Anterior cingulate cortex (tissue), 58 donors: ENCODE measurements at regions not wholly inside any gene's neighbourhood (a gene's known extent, or its start where the extent isn't known, plus 50 kb on each side); places are given as distances from the start of the nearest gene placed in this dataset.
A peak's percentile ranks its signal among the peaks of the same experiment; 100 is the strongest.
"Not testable (repeated sequence)": the region's sequence is repeated elsewhere in the genome, so short reads cannot be mapped to it uniquely, and the experiment has no call there.

Source experiments
- DNase-seq, 58 donors: peaks; one replicate each; lab custom pipeline; 2025; lab: John Stamatoyannopoulos, UW

DNA sequence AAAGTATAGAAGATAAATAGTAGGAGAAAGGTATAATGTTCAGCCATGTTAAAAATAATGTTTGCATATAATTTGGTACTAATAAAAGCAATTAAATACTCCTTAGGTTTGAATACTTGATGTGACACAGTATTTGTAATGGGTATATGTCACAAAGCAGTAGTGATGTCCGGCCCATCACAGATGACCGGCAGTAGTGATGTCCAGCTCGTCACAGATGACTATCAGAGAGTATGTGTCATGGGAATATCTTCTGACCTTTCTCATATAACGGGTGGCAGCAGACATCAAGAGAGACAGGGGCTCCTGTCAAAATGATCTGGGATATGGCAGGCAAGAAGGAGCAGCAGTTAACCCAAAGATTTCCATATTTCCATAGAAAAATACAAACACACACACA is 477.4 kb upstream of the KLF6 start:
- DNase-seq: no peak

- no peak for DNase-seq
Observed at GRCh38 chr10:4260483-4261124, 475.6 kb upstream of the KLF6 start.

GRCh38 chr10:4257939-4258465 is 473.0 kb upstream of the KLF6 start:
- DNase-seq: no peak

GRCh38 chr10:4256971-4257370 is 472.0 kb upstream of the KLF6 start:
- no peak for DNase-seq

GRCh38 chr10:4255751-4256150 is 470.7 kb upstream of the KLF6 start:
- no peak for DNase-seq

DNA sequence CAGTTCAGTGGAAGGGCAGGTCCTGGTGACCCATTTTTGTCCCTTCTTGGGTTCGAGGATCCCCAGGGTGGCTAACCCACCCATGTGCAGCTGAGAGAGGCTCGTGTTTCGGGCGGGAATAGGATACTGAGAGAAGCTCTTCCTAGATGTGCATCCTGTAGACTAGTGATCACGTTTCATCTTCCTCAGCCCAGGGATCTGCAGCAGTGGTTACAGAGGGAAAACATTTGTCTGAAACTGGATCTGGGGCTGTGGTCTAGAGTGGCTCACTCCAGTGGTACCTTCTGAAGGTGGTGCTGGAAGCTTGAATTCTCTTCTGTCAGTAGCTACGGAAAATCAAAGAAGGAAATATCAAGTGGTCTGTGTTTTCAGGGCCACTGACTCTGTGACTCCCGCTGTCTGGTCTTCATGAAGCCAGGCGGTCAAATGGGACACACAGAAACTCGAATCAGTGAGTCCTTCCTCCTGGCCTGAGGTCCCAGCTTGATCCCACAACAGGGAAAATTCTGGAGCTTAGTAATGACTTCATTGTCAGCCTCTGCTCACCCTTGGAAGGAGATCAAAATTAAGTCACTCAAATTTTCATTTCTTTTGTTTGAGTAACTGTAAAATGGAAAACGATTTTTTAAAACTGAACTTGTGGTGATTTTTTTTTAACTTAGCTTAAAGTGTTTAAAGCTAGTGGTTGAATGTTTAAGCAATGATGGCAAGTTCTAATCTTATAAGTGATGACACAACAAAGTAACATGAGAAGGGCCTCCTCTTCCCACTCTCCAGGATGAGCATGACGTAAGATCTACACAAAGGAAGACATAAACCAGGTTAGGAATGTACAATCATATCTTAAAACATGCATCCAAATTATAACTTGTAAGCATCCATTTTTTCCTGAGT is 469.3 kb upstream of the KLF6 start:
- DNase-seq: no peak

DNA sequence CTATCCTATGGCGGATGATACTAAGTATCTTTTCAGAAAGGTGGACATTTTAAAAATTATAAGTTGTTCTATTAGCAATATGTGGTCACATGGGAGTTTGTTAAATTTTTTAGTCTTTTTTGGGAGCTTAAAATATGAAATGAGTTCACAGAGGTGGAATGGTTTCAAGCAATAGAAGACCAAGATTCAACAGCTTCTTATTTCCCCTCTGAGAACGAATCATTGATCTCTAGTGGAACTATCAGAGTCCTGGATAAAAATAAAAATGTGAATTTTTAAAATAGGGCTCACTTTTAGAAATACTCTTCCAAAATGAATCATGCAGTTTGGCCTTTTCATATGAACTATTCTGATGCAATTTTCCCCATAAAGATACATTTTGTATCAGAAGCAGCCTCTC is 467.7 kb upstream of the KLF6 start:
- no peak for DNase-seq

DNA sequence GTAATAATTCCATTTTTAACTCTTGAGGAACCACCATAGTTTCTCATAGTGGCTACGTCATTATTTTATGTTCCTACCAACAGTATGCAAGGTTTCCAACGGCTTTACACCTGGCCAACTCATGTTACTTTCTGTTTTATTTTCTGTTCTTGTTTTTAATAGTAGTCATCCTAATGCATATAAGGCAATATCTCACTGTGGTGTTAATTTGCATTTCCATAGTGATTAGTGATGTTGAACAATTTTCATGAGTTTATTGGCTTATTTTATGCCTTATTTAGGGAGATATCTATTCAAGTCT is 465.5 kb upstream of the KLF6 start:
- DNase-seq: no peak

- no peak for DNase-seq
Observed at GRCh38 chr10:4249841-4250586, 465.0 kb upstream of the KLF6 start.

GRCh38 chr10:4247379-4247778 is 462.4 kb upstream of the KLF6 start:
- no peak for DNase-seq

DNA sequence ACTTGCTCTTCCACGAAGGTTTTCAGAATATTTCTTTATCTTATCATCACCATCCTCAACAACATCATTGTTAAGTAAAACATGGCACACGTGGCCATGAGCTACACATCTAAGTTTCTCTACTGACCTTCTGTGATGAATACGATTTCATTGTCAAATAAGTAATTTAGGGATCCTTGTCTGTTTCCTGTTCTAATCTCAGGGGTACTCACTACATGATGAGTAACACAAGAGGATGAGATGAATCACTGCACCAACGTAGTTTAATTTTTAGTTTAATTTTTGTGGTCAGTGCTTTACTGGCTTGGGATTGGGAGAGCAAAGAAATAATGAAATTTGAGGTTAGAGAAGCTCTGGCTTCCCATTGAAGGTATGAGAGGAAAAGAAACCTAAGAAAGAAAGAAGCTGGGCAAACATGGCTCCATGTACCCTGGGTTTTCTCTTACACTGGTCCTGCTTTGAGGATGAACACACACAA is 461.9 kb upstream of the KLF6 start:
- no peak for DNase-seq

GRCh38 chr10:4243651-4244050 is 458.6 kb upstream of the KLF6 start:
- no peak for DNase-seq

GRCh38 chr10:4243169-4243568 is 458.2 kb upstream of the KLF6 start:
- no peak for DNase-seq

DNA sequence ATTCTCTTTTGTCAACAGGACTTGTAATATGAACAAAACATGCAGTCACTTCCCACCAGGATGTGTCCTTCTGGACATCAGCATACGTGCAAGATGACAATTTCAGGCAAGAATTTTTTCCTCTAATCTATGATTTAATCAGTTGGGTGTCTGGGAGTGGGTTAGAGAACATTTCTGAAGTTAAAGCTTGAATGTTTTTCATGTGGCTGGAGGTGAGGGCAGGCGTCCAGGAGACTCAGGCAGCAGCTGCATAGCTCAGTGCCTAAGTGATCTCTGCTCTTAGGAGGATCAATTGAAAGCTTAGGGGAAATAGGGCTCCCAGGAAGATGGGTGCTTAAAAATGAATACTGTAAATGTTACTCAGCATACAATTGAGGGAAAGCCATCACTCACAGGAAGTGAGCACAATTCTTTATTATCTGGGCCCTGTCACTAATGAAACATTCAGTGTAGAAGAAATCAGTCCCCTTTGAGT is 457.6 kb upstream of the KLF6 start:
- DNase-seq: no peak

- peak in 16 of 58 donors; percentile 2 to 45 (median 8) for DNase-seq
Observed at GRCh38 chr10:4241724-4242345, 456.8 kb upstream of the KLF6 start.

DNA sequence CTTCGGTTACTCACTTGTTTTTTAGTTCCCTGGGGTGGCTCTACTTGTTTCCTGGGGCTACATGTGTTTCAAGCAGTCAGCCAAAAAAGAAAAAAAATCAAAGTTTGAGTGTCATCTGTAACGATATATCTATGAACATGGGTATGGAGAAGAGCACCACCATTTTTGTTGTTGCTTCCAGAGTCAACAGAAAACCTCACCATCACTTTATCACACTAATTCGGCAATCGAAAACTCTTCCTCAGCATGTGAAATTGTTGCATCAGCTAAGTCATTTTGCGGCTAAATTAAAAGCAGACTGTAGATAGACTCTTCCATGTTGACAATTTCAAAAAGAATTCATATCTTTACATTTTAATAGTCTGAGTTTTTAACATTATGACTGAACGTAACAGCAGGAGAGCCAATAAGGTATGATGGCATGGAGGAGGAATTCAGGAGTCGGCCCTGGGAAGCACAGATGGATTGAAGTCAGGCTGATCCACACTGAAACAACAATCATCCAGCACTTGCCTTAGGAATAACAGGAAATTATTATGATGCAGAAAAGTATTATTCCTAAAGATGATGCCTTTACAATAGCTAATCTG is 455.7 kb upstream of the KLF6 start:
- DNase-seq: no peak

DNA sequence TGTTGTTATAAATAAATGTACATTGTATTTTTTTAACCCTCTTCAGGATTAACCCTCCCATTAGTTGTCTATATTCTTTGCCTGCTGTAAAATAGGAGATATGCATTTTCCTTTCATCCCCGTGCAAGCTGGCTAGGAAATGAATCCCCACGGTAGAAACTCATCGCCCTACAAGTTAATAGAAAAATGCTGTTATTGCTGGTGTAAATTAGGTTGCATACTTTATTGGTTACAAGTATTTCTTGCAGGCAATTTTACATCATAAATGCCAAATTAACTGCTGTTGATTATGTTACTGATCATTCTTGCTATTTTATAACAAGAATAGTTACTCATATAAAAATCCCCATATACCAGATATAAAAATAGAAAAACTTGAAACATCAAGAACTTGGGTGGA is 454.2 kb upstream of the KLF6 start:
- no peak for DNase-seq

- not testable (repeated sequence) for DNase-seq
Observed at GRCh38 chr10:4236905-4237304, 451.9 kb upstream of the KLF6 start.

DNA sequence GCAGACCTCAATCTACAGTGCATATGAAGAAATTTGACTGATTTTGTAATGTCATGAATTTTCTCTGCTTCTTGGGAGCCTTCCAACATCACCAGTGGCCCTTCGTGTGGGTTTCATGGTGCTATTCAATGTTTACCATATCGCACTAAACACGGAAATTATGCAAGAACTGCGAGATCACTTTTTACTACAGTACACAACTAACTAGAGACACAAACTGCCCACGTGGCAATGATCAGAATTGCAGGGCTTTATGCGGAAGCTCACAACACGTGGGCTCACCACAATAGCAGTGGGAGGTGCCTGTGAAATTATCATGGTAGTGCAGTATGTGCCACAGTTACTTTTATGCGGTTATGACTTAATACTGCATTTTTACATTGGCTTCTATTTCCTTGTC is 449.7 kb upstream of the KLF6 start:
- no peak for DNase-seq

GRCh38 chr10:4231439-4231838 is 446.4 kb upstream of the KLF6 start:
- DNase-seq: no peak
